ENCODE measurements at regions not wholly inside any gene's neighbourhood (a gene's known extent, or its start where the extent isn't known, plus 50 kb on each side); places are given as distances from the start of the nearest gene placed in this dataset.

GRCh38 chr4:96497621-96498020, 657.7 kb downstream of the PDHA2 start:
- TF ChIP-seq CTCF (IDR thresholded peaks at IDR 0.05; ENCODE audit: low read length) (no peak), EZH2 (IDR thresholded peaks at IDR 0.05; ENCODE audit: borderline replicate concordance, low read length) (no peak)
- H3K9ac ChIP-seq (ENCODE audit: low read length), result no peak overlapping the region
- no peak overlapping the region for H3K27ac ChIP-seq (ENCODE audit: low read depth, low read length, poor library complexity, severe bottlenecking)
- H3K4me2 ChIP-seq (ENCODE audit: low read length), result no peak overlapping the region
- no peaks in the 10 kb centered on the region for H3K4me1 ChIP-seq (ENCODE audit: insufficient read depth, low read length, severe bottlenecking)
- no peaks in the 10 kb centered on the region for H3K36me3 ChIP-seq (ENCODE audit: insufficient read depth, low read length)
- H3K4me3 ChIP-seq (ENCODE audit: low read depth, low read length, poor library complexity, severe bottlenecking), result no peak overlapping the region
- H3K9me2 ChIP-seq (ENCODE audit: low read depth, low read length), result no peaks in the 10 kb centered on the region
- H4K20me1 ChIP-seq (ENCODE audit: insufficient read depth, low read length), result no peaks in the 10 kb centered on the region
- H3K27me3 ChIP-seq (ENCODE audit: insufficient read depth, low read length), result no peaks in the 10 kb centered on the region
- no peak overlapping the region for H2AFZ ChIP-seq (ENCODE audit: low read length)
- no peaks in the 10 kb centered on the region for H3K79me2 ChIP-seq (ENCODE audit: insufficient read depth, low read length)
- no peaks in the 10 kb centered on the region for H3F3A ChIP-seq (ENCODE audit: insufficient read depth, low read length)
- no peaks in the 10 kb centered on the region for H3K9me3 ChIP-seq (ENCODE audit: low read length)

- Histone ChIP-seq H3K27ac (ENCODE audit: low read depth, low read length, poor library complexity, severe bottlenecking) (no peak overlapping the region), H3K9me2 (ENCODE audit: low read depth, low read length) (no peaks in the 10 kb centered on the region), H3K79me2 (ENCODE audit: insufficient read depth, low read length) (no peaks in the 10 kb centered on the region), H3K4me2 (ENCODE audit: low read length) (no peak overlapping the region), H2AFZ (ENCODE audit: low read length) (no peak overlapping the region), H3K9ac (ENCODE audit: low read length) (no peak overlapping the region), H4K20me1 (ENCODE audit: insufficient read depth, low read length) (no peaks in the 10 kb centered on the region), H3K9me3 (ENCODE audit: low read length) (no peaks in the 10 kb centered on the region), H3K36me3 (ENCODE audit: insufficient read depth, low read length) (no peaks in the 10 kb centered on the region), H3K4me1 (ENCODE audit: insufficient read depth, low read length, severe bottlenecking) (no peaks in the 10 kb centered on the region), H3K27me3 (ENCODE audit: insufficient read depth, low read length) (no peaks in the 10 kb centered on the region), H3K4me3 (ENCODE audit: low read depth, low read length, poor library complexity, severe bottlenecking) (no peak overlapping the region), H3F3A (ENCODE audit: insufficient read depth, low read length) (no peaks in the 10 kb centered on the region)
- TF ChIP-seq EZH2 (IDR thresholded peaks at IDR 0.05; ENCODE audit: borderline replicate concordance, low read length) (no peak), CTCF (IDR thresholded peaks at IDR 0.05; ENCODE audit: low read length) (no peak)
Observed at GRCh38 chr4:96504386-96504785, 664.5 kb downstream of the PDHA2 start.

GRCh38 chr4:96509039-96509741, 669.3 kb downstream of the PDHA2 start:
- no peaks in the 10 kb centered on the region for H3K79me2 ChIP-seq (ENCODE audit: insufficient read depth, low read length)
- no peak overlapping the region for H3K4me2 ChIP-seq (ENCODE audit: low read length)
- no peaks in the 10 kb centered on the region for H3F3A ChIP-seq (ENCODE audit: insufficient read depth, low read length)
- H2AFZ ChIP-seq (ENCODE audit: low read length), result no peak overlapping the region
- no peaks in the 10 kb centered on the region for H3K36me3 ChIP-seq (ENCODE audit: insufficient read depth, low read length)
- no peak for TF ChIP-seq EZH2 (IDR thresholded peaks at IDR 0.05; ENCODE audit: borderline replicate concordance, low read length)
- no peak for TF ChIP-seq CTCF (IDR thresholded peaks at IDR 0.05; ENCODE audit: low read length)
- H3K4me1 ChIP-seq (ENCODE audit: insufficient read depth, low read length, severe bottlenecking), result no peaks in the 10 kb centered on the region
- H3K4me3 ChIP-seq (ENCODE audit: low read depth, low read length, poor library complexity, severe bottlenecking), result no peak overlapping the region
- no peak overlapping the region for H3K27ac ChIP-seq (ENCODE audit: low read depth, low read length, poor library complexity, severe bottlenecking)
- no peak overlapping the region for H3K9ac ChIP-seq (ENCODE audit: low read length)
- H3K9me3 ChIP-seq (ENCODE audit: low read length), result no peaks in the 10 kb centered on the region
- H3K9me2 ChIP-seq (ENCODE audit: low read depth, low read length), result no peaks in the 10 kb centered on the region
- H3K27me3 ChIP-seq (ENCODE audit: insufficient read depth, low read length), result no peaks in the 10 kb centered on the region
- H4K20me1 ChIP-seq (ENCODE audit: insufficient read depth, low read length), result no peaks in the 10 kb centered on the region
